GM13977 (cell line): ENCODE measurements at regions not wholly inside any gene's neighbourhood (a gene's known extent, or its start where the extent isn't known, plus 50 kb on each side); places are given as distances from the start of the nearest gene placed in this dataset.
"Not testable (repeated sequence)": the region's sequence is repeated elsewhere in the genome, so short reads cannot be mapped to it uniquely, and the experiment has no call there.

Source experiments
- DNase-seq: peaks from one replicate; pipeline ENCODE4 v3.0.0; 2012; ENCODE audit warnings: low spot score
- in situ Hi-C: fragments of 300-500 bp; cut with MboI; formaldehyde crosslinking; loops from one replicate; pipeline ENCODE4 v1.12.0; 2022; ENCODE audit warnings: low sequenced_read_pairs, low pct_unique_long_range_greater_than_20kb, mixed read lengths, inconsistent platforms; ENCODE audit not compliant: unreplicated experiment
- TF ChIP-seq, protein P1 (sequence below): IDR thresholded peaks from 2 replicates; pipeline ENCODE4 v1.5.1; 2012; ENCODE audit warnings: mild to moderate bottlenecking, control low read depth; ENCODE audit not compliant: insufficient read depth; ENCODE audit errors: extremely low read depth, missing control alignments

DNA sequence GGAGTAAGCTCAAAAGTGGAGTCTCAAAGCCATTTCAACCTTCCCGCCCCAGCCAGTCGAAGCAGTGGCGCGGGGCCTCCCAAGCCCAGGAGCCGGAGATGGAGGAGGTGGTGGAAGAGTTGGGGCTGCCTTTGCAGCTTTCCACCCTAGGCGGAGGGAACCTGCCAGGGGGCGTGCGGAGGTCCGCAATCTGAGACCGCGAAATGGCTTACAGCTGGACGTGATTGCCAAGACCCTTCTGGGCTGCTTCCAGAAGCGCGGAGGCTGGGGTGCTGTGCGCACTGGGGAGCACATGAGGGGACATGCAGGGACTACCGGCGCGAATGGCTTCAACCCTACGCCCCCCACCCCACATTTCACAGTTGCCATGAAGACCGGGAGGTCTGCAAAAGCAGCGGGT lies 86.2 kb downstream of the PRR15 start:
- in situ Hi-C loops: no loop called here
- TF ChIP-seq, protein P1, sequence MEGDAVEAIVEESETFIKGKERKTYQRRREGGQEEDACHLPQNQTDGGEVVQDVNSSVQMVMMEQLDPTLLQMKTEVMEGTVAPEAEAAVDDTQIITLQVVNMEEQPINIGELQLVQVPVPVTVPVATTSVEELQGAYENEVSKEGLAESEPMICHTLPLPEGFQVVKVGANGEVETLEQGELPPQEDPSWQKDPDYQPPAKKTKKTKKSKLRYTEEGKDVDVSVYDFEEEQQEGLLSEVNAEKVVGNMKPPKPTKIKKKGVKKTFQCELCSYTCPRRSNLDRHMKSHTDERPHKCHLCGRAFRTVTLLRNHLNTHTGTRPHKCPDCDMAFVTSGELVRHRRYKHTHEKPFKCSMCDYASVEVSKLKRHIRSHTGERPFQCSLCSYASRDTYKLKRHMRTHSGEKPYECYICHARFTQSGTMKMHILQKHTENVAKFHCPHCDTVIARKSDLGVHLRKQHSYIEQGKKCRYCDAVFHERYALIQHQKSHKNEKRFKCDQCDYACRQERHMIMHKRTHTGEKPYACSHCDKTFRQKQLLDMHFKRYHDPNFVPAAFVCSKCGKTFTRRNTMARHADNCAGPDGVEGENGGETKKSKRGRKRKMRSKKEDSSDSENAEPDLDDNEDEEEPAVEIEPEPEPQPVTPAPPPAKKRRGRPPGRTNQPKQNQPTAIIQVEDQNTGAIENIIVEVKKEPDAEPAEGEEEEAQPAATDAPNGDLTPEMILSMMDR: no peak
- no peak for DNase-seq

DNA sequence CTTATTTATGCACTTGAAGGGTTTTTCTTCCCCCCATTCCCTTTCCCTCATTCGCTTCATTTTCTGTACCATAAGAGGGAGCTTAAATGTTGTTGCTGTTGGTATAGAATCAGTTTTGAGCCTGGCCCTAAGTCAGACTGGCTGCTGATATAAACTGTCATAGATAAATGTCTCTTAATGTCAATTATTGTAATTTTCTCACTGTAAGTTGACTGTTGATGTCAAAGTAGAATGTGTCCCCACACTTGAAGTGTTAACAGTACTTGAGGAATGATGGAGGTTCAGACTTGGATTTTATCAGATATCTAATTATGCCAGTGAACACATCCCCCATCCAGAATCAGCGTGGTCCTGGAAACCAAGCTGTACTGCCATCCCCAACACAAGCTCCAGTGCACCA lies 87.8 kb downstream of the PRR15 start:
- in situ Hi-C loops: no loop called here
- TF ChIP-seq, protein P1: no peak
- no peak for DNase-seq

DNA sequence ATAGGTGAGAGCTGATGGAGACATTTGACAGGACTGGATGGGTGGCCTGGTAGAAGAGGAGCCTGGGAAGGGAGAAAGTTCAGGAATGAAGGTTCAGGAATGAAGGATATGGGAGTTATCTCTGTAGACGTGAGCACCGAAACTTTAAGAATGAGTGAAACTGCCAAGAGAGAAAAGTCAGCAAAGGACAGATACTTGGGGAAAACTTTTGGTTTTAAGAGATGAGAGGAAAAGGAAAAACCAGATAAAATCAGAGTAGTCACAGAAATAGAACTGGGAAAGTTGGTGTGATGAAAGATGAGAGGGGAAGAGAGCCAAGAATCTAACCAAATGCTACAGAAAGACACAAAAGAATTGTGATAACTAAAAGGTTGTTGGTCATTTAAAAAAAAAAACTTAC lies 88.9 kb downstream of the PRR15 start:
- in situ Hi-C loops: no loop called here
- TF ChIP-seq, protein P1: no peak
- DNase-seq: no peak

DNA sequence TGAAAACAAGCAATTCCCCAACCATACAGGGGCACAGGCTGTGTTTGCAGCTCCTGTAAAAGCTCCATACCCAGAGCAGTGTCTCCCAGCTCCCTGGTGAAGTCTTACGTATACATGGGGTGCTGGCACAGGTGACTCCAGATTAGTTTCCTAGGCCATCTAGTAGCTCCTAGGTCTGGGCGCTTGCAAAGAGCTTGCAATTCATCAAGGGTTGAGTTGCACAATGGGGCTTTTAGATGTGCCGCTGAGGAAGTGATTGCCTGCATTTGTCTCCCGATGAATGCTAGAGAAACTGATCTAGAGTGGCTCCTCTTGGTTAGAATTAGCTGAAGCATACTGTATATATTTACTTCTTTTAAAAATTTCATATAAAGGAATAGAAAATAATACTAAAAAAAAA lies 90.7 kb downstream of the PRR15 start:
- not testable (repeated sequence) for DNase-seq

DNA sequence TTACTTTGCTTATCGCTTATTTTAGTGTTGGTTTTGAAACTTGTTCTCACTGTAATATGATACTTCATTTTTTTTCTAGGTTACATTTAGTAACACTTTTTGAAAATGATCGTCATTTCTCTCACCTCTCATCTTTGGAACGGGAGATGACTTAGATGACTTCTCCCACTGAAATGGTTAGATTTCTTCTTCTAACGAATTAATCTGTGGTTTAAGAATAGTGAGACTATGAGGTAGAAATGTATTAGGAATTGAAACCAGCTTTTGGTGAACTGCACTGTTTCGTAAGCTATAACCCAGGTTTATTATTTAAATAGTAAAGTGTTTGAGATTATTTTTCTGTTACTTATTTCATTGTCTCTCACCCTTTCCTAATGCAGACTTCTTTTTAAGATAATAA lies 93.7 kb downstream of the PRR15 start:
- no peak for DNase-seq
- TF ChIP-seq, protein P1: no peak
- in situ Hi-C loops: no loop called here

More for the DNA sequence above, 90.7 kb downstream of the PRR15 start:
- in situ Hi-C loops: not testable (repeated sequence)

DNA sequence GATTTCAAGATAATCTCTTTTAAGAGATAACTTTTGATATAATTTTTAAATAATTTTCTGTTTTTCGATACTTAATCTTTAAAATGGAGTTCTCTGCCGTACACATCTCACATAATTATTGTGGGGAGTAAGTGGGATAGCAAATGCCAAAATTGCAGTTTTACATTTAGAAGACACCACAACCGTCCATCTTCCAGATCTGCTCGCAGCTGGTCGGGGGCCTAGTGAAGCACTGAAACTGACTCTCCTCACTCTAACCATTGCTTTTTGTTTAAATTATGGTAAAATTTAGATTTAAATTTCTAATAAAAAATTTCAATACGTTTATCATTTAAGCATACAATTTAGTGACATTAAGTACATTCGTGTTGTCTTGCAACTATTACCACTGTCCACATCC lies 94.2 kb downstream of the PRR15 start:
- in situ Hi-C loops: no loop called here
- TF ChIP-seq, protein P1: no peak
- no peak for DNase-seq

DNA sequence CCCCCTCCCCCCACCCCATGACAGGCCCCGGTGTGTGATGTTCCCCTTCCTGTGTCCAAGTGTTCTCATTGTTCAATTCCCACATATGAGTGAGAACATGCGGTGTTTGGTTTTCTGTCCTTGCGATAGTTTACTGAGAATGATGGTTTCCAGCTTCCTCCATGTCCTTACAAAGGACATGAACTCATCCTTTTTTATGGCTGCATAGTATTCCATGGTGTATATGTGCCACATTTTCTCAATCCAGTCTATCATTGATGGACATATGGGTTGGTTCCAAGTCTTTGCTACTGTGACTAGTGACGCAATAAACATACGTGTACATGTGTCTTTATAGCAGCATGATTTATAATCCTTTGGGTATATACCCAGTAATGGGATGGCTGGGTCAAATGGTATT lies 95.6 kb downstream of the PRR15 start:
- in situ Hi-C loops, DNase-seq: not testable (repeated sequence)

DNA sequence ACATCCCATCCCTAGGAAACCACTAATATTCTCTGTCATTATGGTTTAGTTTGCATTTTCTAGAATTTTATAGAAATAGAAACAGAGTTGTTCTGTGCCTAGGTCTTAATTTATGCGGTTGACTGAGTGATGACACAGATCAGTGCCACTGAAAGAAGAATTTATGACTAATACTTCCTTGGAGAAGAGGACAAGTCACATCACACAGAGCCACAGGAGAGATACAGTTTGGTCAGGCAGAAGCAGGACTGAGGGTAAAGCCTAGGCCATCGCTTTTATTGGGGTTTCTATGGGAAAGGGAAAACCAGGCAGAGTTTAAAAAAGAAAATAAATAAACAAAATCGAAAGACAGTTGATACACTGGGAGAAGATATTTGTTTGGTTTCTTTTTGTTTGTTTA lies 99.3 kb downstream of the PRR15 start:
- DNase-seq, in situ Hi-C loops: not testable (repeated sequence)

DNA sequence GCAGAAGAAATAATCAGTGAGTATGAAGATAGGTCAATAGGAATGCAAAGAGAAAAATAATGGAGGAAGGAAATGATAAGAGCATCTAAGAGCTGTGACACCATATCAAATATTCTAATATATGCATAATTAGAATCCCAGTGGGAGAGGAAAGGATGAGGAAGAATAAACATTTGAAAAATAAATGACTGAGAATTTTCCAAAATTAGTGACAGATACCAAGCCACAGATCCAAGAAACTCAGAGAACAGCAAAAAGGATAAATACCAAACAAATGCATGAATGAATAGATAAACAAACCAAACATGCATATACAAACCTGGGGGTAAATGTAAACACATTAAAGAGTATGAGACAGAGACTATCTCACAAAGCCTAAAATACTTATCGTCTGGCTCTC lies 101.4 kb downstream of the PRR15 start:
- DNase-seq, in situ Hi-C loops: not testable (repeated sequence)

DNA sequence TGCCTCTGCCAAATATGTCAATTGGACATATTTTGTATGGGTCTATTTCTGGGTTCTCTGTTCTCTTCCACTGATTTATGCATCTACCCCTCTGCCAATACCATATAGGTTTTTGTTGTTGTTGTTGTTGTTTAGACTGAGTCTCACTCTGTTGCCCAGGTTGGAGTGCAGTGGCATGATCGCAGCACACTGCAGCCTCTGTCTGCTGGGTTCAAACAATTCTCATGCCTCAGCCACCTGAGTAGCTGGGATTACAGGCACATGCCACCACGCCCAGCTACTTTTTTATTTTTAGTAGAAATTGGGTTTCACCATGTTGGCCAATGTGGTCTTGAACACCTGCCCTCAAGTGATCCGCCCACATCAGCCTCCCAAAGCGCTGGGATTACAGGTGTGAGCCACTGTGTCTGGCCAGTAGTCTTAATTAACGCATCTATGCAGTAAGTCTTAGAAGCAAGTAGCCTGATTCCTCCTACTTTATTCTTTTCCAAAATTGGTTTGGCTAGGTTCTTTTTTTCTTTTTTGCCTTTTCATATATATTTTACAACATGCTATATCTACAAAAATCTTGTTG lies 103.5 kb downstream of the PRR15 start:
- in situ Hi-C loops, DNase-seq: not testable (repeated sequence)

DNA sequence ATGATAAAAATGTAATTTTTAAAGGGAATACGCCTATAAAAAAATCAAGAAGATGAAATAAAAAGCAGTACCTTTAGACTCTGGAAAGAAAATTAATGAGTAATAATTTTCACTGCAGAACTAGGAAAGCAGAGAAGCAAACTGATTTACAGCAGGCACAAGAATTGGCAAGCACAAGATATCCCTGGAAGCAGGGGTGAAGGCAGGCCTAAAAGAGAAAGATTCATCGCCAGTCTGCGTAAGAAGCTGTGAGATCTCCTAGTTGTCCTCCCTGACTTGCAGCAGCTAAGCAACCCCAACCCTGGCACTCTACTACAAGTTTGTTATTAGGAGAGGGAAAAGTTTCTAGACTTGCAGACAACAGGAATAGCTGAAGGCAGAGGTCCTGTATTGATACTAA lies 107.7 kb downstream of the PRR15 start:
- not testable (repeated sequence) for DNase-seq

DNA sequence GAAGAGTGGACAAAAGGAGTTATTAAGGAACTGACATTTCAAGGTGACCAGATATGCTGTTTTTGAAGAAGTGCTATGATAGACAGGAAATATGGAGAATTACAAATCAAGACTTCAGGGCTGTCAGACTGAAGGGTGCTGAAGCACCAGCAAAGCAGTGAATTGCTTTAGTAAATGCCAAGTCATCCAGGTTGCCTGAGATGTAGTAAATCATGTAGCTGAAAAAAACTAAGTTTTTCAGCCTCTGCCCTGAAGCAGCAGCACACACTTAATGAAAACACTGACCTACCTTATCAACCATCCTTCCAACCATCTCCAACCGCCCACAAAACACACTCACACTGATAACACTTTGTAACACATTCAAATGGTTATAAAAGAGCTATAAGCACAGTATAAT lies 110.0 kb downstream of the PRR15 start:
- in situ Hi-C loops, DNase-seq: not testable (repeated sequence)

More for the DNA sequence above, 107.7 kb downstream of the PRR15 start:
- in situ Hi-C loops: not testable (repeated sequence)

DNA sequence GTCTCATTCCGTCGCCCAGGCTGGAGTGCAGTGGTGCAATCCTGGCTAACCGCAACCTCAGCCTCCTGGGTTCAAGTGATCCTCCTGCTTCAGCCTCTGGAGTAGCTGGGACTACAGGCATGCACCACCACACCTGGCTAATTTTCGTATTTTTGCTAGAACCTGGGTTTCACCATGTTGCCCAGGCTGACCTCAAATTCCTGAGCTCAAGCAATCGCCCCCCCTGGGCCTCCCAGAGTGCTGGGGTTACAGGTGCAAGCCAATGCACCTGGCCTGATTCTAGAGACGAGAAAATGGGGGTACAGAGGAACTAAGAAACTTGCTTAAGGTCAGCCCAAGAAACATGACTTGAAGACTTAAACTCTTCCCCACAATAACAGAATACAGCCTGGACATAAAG lies 111.0 kb downstream of the PRR15 start:
- DNase-seq, in situ Hi-C loops: not testable (repeated sequence)
